ENCODE measurements at regions not wholly inside any gene's neighbourhood (a gene's known extent, or its start where the extent isn't known, plus 50 kb on each side); places are given as distances from the start of the nearest gene placed in this dataset.
A peak's percentile ranks its signal among the peaks of the same experiment; 100 is the strongest.

DNA sequence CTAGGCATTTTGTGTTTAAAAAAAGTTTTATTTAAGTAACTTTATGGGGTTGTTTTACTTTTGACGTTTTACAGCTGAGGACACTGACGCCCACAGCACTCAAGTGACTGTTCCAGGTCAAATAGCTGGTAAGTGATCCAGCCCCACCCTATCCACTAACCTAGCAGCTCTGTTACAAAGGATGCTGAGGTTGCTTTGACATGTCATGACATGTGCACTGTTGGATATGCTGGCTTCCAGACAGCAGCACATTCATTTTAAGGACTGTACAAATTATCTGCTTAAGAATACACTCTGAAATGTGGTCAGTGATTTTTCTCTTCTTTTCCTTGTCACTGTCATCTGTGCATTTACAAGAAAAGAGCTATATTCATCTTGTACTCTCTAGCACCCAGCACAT is 417.5 kb downstream of the ZEB2 start:
- no peak for DNase-seq
- no peak for ATAC-seq
- peaks cover 12% of the 10 kb centered on the region for H3K4me1 ChIP-seq
- intact Hi-C loops (cut with DNase I) = no loop called here
- TF ChIP-seq POLR2A (IDR thresholded peaks at IDR 0.05) (no peak), CTCF (IDR thresholded peaks at IDR 0.05) (no peak)
- H3K27me3 ChIP-seq = no peaks in the 10 kb centered on the region
- H3K4me3 ChIP-seq = no peak overlapping the region
- H3K36me3 ChIP-seq (replicated peaks in 1 of 2; ENCODE audit: insufficient read depth in 1 of 2, low read depth in 2 of 2) = no peaks in the 10 kb centered on the region
- H3K9me3 ChIP-seq = peaks cover 0 to 4% (median 0%) of the 10 kb centered on the region in 3 donors
- WGBS, 2 donors = 93 to 95% methylated on average over 2 of the region's 2 CpGs
- no peak overlapping the region for H3K27ac ChIP-seq

- no peak overlapping the region for H3K27ac ChIP-seq
- H3K4me1 ChIP-seq = peaks cover 12% of the 10 kb centered on the region
- ATAC-seq = peak; percentile 64
- WGBS, 2 donors = 34 to 57% methylated on average over 6 of the region's 6 CpGs
- no peak overlapping the region for H3K4me3 ChIP-seq
- DNase-seq = no peak
- H3K9me3 ChIP-seq = peaks cover 0 to 4% (median 0%) of the 10 kb centered on the region in 3 donors
- H3K36me3 ChIP-seq (replicated peaks in 1 of 2; ENCODE audit: insufficient read depth in 1 of 2, low read depth in 2 of 2) = no peaks in the 10 kb centered on the region
- intact Hi-C loops (cut with DNase I) = no loop called here
- peak in 4 of 7 experiments; percentile 10 to 45 (median 29) for TF ChIP-seq CTCF (IDR thresholded peaks at IDR 0.05)
- TF ChIP-seq POLR2A (IDR thresholded peaks at IDR 0.05) = no peak
- H3K27me3 ChIP-seq = no peaks in the 10 kb centered on the region
Observed at GRCh38 chr2:144099780-144100377, 420.0 kb downstream of the ZEB2 start.

GRCh38 chr2:144099340-144099739 is 420.6 kb downstream of the ZEB2 start:
- H3K4me3 ChIP-seq = no peak overlapping the region
- no peak for ATAC-seq
- no peak overlapping the region for H3K27ac ChIP-seq
- intact Hi-C loops (cut with DNase I) = no loop called here
- H3K36me3 ChIP-seq (replicated peaks in 1 of 2; ENCODE audit: insufficient read depth in 1 of 2, low read depth in 2 of 2) = no peaks in the 10 kb centered on the region
- TF ChIP-seq POLR2A (IDR thresholded peaks at IDR 0.05) = no peak
- TF ChIP-seq CTCF (IDR thresholded peaks at IDR 0.05) = no peak
- WGBS, 2 donors = 36 to 37% methylated on average over 4 of the region's 4 CpGs
- no peak for DNase-seq
- peaks cover 12% of the 10 kb centered on the region for H3K4me1 ChIP-seq
- no peaks in the 10 kb centered on the region for H3K27me3 ChIP-seq
- peaks cover 0 to 4% (median 0%) of the 10 kb centered on the region in 3 donors for H3K9me3 ChIP-seq

DNA sequence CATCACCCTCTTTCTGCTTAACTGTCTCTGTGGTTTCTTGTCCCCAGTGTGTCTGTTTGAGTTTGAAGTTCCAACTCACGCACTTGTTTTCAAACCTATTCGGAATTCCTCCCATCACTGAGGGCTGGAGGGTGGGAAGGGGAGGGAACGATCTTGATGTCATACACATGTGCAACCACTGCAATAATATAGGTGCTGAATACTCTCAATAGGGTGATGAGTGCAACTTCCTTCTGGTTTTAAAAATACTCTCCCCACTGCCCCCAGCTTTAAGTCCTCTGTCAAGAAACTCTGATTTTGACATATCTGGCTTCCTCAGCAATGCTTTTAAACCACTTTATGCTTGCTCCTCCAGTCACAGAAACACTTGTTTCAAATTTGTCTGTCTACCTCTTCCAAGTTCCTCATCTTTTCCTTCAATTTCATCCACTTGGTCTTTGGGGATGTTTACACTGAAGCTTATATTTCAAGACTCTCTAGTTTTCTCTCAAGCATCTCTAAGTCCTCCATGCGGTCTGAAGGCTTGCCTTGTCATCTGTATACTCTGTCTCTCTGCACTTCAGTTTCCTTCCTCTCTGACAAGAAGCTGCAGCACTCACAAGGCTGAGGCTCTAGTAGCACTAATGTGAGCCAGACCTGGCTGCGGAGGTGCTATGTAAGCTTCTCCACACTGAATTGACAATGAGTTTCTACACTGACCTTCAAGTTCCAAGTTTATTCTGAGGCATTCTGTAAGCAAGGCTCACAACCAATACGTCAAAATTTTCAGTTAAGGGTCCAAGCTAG is 422.3 kb downstream of the ZEB2 start:
- intact Hi-C loops (cut with DNase I) = no loop called here
- Histone ChIP-seq H3K36me3 (replicated peaks in 1 of 2; ENCODE audit: insufficient read depth in 1 of 2, low read depth in 2 of 2) (no peaks in the 10 kb centered on the region), H3K27ac (no peak overlapping the region), H3K9me3 (no peaks in the 10 kb centered on the region), H3K27me3 (no peaks in the 10 kb centered on the region), H3K4me1 (peaks cover 12% of the 10 kb centered on the region), H3K4me3 (no peak overlapping the region)
- no peak for ATAC-seq
- 84 to 85% methylated on average over 6 of the region's 6 CpGs for WGBS, 2 donors
- no peak for TF ChIP-seq POLR2A (IDR thresholded peaks at IDR 0.05)
- TF ChIP-seq CTCF (IDR thresholded peaks at IDR 0.05) = no peak
- DNase-seq = no peak
